Vagina (tissue), 2 donors: ENCODE measurements at regions not wholly inside any gene's neighbourhood (a gene's known extent, or its start where the extent isn't known, plus 50 kb on each side); places are given as distances from the start of the nearest gene placed in this dataset.

Source experiments
- DNase-seq, 2 donors: peaks; one replicate each; pipeline ENCODE4 v3.0.0-alpha.2; 2017; ENCODE audit errors: extremely low spot score in 2 of 2
- H3K27ac ChIP-seq: fragments of 200-600 bp; sonication (generic); one replicate; pipeline ENCODE4 v1.5.1; 2019
- H3K27me3 ChIP-seq: fragments of 200-600 bp; sonication (generic); one replicate; pipeline ENCODE4 v1.5.1; 2019
- H3K36me3 ChIP-seq, 2 donors: fragments of 200-600 bp; sonication (generic); one replicate each; pipeline ENCODE4 v1.5.1; 2017 to 2019
- H3K4me1 ChIP-seq: fragments of 200-600 bp; sonication (generic); one replicate; pipeline ENCODE4 v1.5.1; 2019
- H3K4me3 ChIP-seq, 2 donors: fragments of 200-600 bp; sonication (generic); 1 replicate in 1 of 2; 2 replicates in 1 of 2; pipeline ENCODE4 v1.5.1; 2016 to 2019
- H3K9me3 ChIP-seq: fragments of 200-600 bp; sonication (generic); one replicate; pipeline ENCODE4 v1.5.1; 2019
- CTCF ChIP-seq, 3 experiments: fragments of 450-650 bp in 2 of 3; fragments of 200-600 bp in 1 of 3; sonication (generic) in 1 of 3; IDR thresholded peaks; one replicate each; pipeline ENCODE4 v1.5.1; 2017 to 2019; ENCODE audit warnings: antibody characterized with exemption in 3 of 3, mild to moderate bottlenecking in 2 of 3, moderate library complexity in 2 of 3
- POLR2A ChIP-seq, 2 donors: fragments of 450-650 bp; IDR thresholded peaks; one replicate each; pipeline ENCODE4 v1.6.1; 2017; ENCODE audit warnings: antibody characterized with exemption in 2 of 2, mild to moderate bottlenecking in 2 of 2, moderate library complexity in 2 of 2
- POLR2AphosphoS5 ChIP-seq, 2 donors: sonication (generic); formaldehyde crosslinking; IDR thresholded peaks; one replicate each; pipeline ENCODE4 v1.9.0; 2017; ENCODE audit warnings: antibody characterized with exemption in 2 of 2, mild to moderate bottlenecking in 2 of 2, low read depth in 1 of 2; ENCODE audit not compliant: insufficient read depth in 1 of 2
- intact Hi-C: fragments of 100-400 bp; cut with DNase I; formaldehyde crosslinking; loops from one replicate; pipeline ENCODE4 v1.15.1; 2023

- Histone ChIP-seq H3K36me3 (no peaks in the 10 kb centered on the region), H3K4me1 (no peaks in the 10 kb centered on the region), H3K27me3 (no peaks in the 10 kb centered on the region), H3K9me3 (no peaks in the 10 kb centered on the region), H3K4me3 (no peak overlapping the region), H3K27ac (no peak overlapping the region)
- DNase-seq: no peak
- no peak for TF ChIP-seq POLR2A (IDR thresholded peaks at IDR 0.05)
- TF ChIP-seq POLR2AphosphoS5 (IDR thresholded peaks at IDR 0.05; ENCODE audit: insufficient read depth in 1 of 2, low read depth in 1 of 2): no peak
- TF ChIP-seq CTCF (IDR thresholded peaks at IDR 0.05): no peak
- intact Hi-C loops: no loop called here
These were observed 228.6 kb upstream of the LYPLAL1 start for GRCh38 chr1:218945050-218945449.

GRCh38 chr1:218946147-218946546 is 227.5 kb upstream of the LYPLAL1 start:
- Histone ChIP-seq H3K27ac (no peak overlapping the region), H3K36me3 (no peaks in the 10 kb centered on the region), H3K4me1 (no peaks in the 10 kb centered on the region), H3K9me3 (no peaks in the 10 kb centered on the region), H3K4me3 (no peak overlapping the region), H3K27me3 (no peaks in the 10 kb centered on the region)
- TF ChIP-seq POLR2A (IDR thresholded peaks at IDR 0.05): no peak
- no peak for TF ChIP-seq CTCF (IDR thresholded peaks at IDR 0.05)
- no peak for TF ChIP-seq POLR2AphosphoS5 (IDR thresholded peaks at IDR 0.05; ENCODE audit: insufficient read depth in 1 of 2, low read depth in 1 of 2)
- intact Hi-C loops: no loop called here
- DNase-seq: no peak

- intact Hi-C loops: no loop called here
- TF ChIP-seq POLR2A (IDR thresholded peaks at IDR 0.05): no peak
- no peak for TF ChIP-seq POLR2AphosphoS5 (IDR thresholded peaks at IDR 0.05; ENCODE audit: insufficient read depth in 1 of 2, low read depth in 1 of 2)
- TF ChIP-seq CTCF (IDR thresholded peaks at IDR 0.05): no peak
- Histone ChIP-seq H3K27ac (no peak overlapping the region), H3K36me3 (no peaks in the 10 kb centered on the region), H3K9me3 (no peaks in the 10 kb centered on the region), H3K4me1 (no peaks in the 10 kb centered on the region), H3K27me3 (no peaks in the 10 kb centered on the region), H3K4me3 (no peak overlapping the region)
- no peak for DNase-seq
These were observed 225.2 kb upstream of the LYPLAL1 start for GRCh38 chr1:218948446-218948845.

GRCh38 chr1:218953386-218953785 is 220.3 kb upstream of the LYPLAL1 start:
- TF ChIP-seq POLR2A (IDR thresholded peaks at IDR 0.05) (no peak), POLR2AphosphoS5 (IDR thresholded peaks at IDR 0.05; ENCODE audit: insufficient read depth in 1 of 2, low read depth in 1 of 2) (no peak), CTCF (IDR thresholded peaks at IDR 0.05) (no peak)
- Histone ChIP-seq H3K9me3 (no peaks in the 10 kb centered on the region), H3K4me3 (no peak overlapping the region), H3K27me3 (no peaks in the 10 kb centered on the region), H3K36me3 (no peaks in the 10 kb centered on the region), H3K27ac (no peak overlapping the region), H3K4me1 (no peaks in the 10 kb centered on the region)
- intact Hi-C loops: no loop called here
- no peak for DNase-seq

GRCh38 chr1:218957971-218958370 is 215.7 kb upstream of the LYPLAL1 start:
- no peaks in the 10 kb centered on the region for H3K4me1 ChIP-seq
- H3K27ac ChIP-seq: no peak overlapping the region
- no peak for TF ChIP-seq POLR2AphosphoS5 (IDR thresholded peaks at IDR 0.05; ENCODE audit: insufficient read depth in 1 of 2, low read depth in 1 of 2)
- TF ChIP-seq CTCF (IDR thresholded peaks at IDR 0.05): no peak
- no peak for TF ChIP-seq POLR2A (IDR thresholded peaks at IDR 0.05)
- H3K9me3 ChIP-seq: no peaks in the 10 kb centered on the region
- H3K27me3 ChIP-seq: no peaks in the 10 kb centered on the region
- H3K36me3 ChIP-seq: no peaks in the 10 kb centered on the region
- intact Hi-C loops: no loop called here
- no peak overlapping the region for H3K4me3 ChIP-seq
- no peak for DNase-seq
